ENCODE measurements at regions not wholly inside any gene's neighbourhood (a gene's known extent, or its start where the extent isn't known, plus 50 kb on each side); places are given as distances from the start of the nearest gene placed in this dataset.

DNA sequence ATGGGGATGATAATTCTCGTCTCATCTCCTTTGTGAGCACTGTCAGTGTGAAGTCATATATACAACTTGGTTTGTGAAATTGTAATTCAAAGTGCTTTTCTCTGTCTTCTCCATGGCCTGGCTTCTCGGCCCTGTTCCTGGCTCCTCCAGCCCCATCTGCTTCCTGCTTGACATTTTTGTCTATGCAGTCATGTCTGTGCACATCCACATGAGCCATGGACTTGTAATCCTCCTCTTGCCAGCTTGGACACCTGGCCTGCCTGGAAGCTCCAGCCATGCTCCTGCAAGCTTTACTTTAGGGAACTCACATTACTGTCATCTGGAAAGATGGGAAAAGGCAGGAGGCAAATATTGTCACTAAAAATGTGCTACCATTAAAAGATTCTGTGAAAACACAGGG lies 576.0 kb upstream of the DPP6 start:
- Histone ChIP-seq H3K4me3 (ENCODE audit: low read length) (no peak overlapping the region), H3K9ac (ENCODE audit: low read depth, low read length) (no peak overlapping the region), H3K9me3 (ENCODE audit: insufficient read depth, low read depth, low read length) (no peaks in the 10 kb centered on the region; the same call in 1 of the 2 replicates), H3K36me3 (ENCODE audit: insufficient read depth, low read depth, low read length) (no peaks in the 10 kb centered on the region), H3K27me3 (ENCODE audit: insufficient read depth, low read length) (no peaks in the 10 kb centered on the region), H3K4me1 (ENCODE audit: insufficient read depth, low read length) (no peaks in the 10 kb centered on the region), H3K27ac (ENCODE audit: low read length) (no peak overlapping the region)

DNA sequence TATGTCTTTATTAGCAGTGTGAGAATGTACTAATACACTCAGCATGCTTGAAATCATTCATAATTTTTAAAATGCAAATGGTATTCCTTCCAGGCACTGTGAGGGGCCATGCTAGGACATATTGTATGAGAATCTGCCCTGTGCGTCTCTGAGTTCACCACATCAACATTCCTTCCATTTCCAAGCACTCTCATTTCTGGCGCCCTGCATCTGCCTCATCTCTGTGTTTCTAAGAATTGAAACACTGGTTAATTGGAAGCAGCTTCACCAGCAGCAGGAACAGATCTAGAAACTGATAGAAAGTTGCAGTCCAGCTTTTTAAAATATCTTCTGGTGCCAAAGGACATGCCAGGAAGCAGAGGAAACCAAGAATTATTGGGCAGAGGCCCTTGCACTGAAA lies 555.9 kb upstream of the DPP6 start:
- Histone ChIP-seq H3K27ac (ENCODE audit: low read length) (no peak overlapping the region), H3K9me3 (ENCODE audit: insufficient read depth, low read depth, low read length) (peaks cover 21% of the 10 kb centered on the region), H3K4me1 (ENCODE audit: insufficient read depth, low read length) (no peaks in the 10 kb centered on the region), H3K4me3 (ENCODE audit: low read length) (no peak overlapping the region), H3K27me3 (ENCODE audit: insufficient read depth, low read length) (no peaks in the 10 kb centered on the region), H3K9ac (ENCODE audit: low read depth, low read length) (no peak overlapping the region), H3K36me3 (ENCODE audit: insufficient read depth, low read depth, low read length) (no peaks in the 10 kb centered on the region)

DNA sequence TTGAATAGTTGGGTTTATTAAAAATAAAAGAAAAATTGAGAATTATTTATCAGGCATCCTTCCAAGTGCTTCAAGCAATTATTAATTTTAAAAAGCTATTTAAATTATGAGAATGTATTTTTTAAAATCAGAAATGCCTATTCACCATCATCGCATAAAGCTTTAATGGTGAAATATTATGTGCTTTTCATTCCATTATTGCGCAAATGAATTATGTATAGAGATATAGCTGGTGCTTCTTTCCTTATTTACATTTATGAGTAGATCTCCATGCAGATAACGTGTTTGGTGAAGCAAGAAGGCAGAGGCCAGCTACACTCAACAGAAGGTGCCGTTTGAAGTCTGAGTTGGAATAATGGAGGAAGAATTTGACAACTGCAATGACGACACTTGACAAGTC lies 549.1 kb upstream of the DPP6 start:
- no peaks in the 10 kb centered on the region for H3K27me3 ChIP-seq (ENCODE audit: insufficient read depth, low read length)
- no peaks in the 10 kb centered on the region for H3K4me1 ChIP-seq (ENCODE audit: insufficient read depth, low read length)
- no peak overlapping the region for H3K27ac ChIP-seq (ENCODE audit: low read length)
- no peak overlapping the region for H3K4me3 ChIP-seq (ENCODE audit: low read length)
- H3K9ac ChIP-seq (ENCODE audit: low read depth, low read length), result no peak overlapping the region
- peaks cover 10% of the 10 kb centered on the region for H3K9me3 ChIP-seq (ENCODE audit: insufficient read depth, low read depth, low read length)
- no peaks in the 10 kb centered on the region for H3K36me3 ChIP-seq (ENCODE audit: insufficient read depth, low read depth, low read length)

GRCh38 chr7:153504288-153505075 lies 547.7 kb upstream of the DPP6 start:
- no peaks in the 10 kb centered on the region for H3K36me3 ChIP-seq (ENCODE audit: insufficient read depth, low read depth, low read length)
- H3K9me3 ChIP-seq (ENCODE audit: insufficient read depth, low read depth, low read length), result peaks cover 8% of the 10 kb centered on the region; the same call in 1 of the 2 replicates
- H3K9ac ChIP-seq (ENCODE audit: low read depth, low read length), result no peak overlapping the region
- H3K4me3 ChIP-seq (ENCODE audit: low read length), result no peak overlapping the region
- no peaks in the 10 kb centered on the region for H3K4me1 ChIP-seq (ENCODE audit: insufficient read depth, low read length)
- H3K27me3 ChIP-seq (ENCODE audit: insufficient read depth, low read length), result no peaks in the 10 kb centered on the region
- no peak overlapping the region for H3K27ac ChIP-seq (ENCODE audit: low read length)

- H3K9ac ChIP-seq (ENCODE audit: low read depth, low read length), result no peak overlapping the region
- no peaks in the 10 kb centered on the region for H3K36me3 ChIP-seq (ENCODE audit: insufficient read depth, low read depth, low read length)
- no peaks in the 10 kb centered on the region for H3K27me3 ChIP-seq (ENCODE audit: insufficient read depth, low read length)
- peaks cover 5% of the 10 kb centered on the region; the same call in 1 of the 2 replicates for H3K9me3 ChIP-seq (ENCODE audit: insufficient read depth, low read depth, low read length)
- H3K4me3 ChIP-seq (ENCODE audit: low read length), result no peak overlapping the region
- H3K27ac ChIP-seq (ENCODE audit: low read length), result no peak overlapping the region
- H3K4me1 ChIP-seq (ENCODE audit: insufficient read depth, low read length), result no peaks in the 10 kb centered on the region
Observed at GRCh38 chr7:153507885-153508284, 544.3 kb upstream of the DPP6 start.

DNA sequence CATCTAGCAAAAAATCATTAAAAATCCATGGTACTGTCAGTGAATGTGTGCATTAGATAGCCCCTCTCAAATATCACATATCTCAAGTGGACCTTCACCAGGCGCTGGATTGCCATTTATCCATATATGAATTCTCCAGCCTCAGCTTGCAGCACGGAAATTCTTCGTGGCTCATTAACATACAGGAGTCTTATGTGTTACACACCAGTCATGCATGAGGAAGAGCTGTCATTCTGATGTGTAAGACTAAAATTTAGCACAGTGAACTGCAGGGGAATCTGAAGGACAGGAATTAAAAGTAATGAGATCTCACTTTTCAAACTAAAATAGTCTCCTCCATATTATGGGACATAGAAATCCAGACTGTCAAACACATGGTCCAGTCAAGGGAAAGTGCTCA lies 542.4 kb upstream of the DPP6 start:
- no peaks in the 10 kb centered on the region for H3K4me1 ChIP-seq (ENCODE audit: insufficient read depth, low read length)
- no peaks in the 10 kb centered on the region for H3K27me3 ChIP-seq (ENCODE audit: insufficient read depth, low read length)
- H3K27ac ChIP-seq (ENCODE audit: low read length), result no peak overlapping the region
- no peak overlapping the region for H3K4me3 ChIP-seq (ENCODE audit: low read length)
- no peak overlapping the region for H3K9ac ChIP-seq (ENCODE audit: low read depth, low read length)
- peaks cover 5% of the 10 kb centered on the region; the same call in 1 of the 2 replicates for H3K9me3 ChIP-seq (ENCODE audit: insufficient read depth, low read depth, low read length)
- no peaks in the 10 kb centered on the region for H3K36me3 ChIP-seq (ENCODE audit: insufficient read depth, low read depth, low read length)

GRCh38 chr7:153510674-153511073 lies 541.5 kb upstream of the DPP6 start:
- H3K36me3 ChIP-seq (ENCODE audit: insufficient read depth, low read depth, low read length), result no peaks in the 10 kb centered on the region
- no peak overlapping the region for H3K27ac ChIP-seq (ENCODE audit: low read length)
- H3K27me3 ChIP-seq (ENCODE audit: insufficient read depth, low read length), result no peaks in the 10 kb centered on the region
- peaks cover 5% of the 10 kb centered on the region; the same call in 1 of the 2 replicates for H3K9me3 ChIP-seq (ENCODE audit: insufficient read depth, low read depth, low read length)
- no peak overlapping the region for H3K4me3 ChIP-seq (ENCODE audit: low read length)
- no peaks in the 10 kb centered on the region for H3K4me1 ChIP-seq (ENCODE audit: insufficient read depth, low read length)
- H3K9ac ChIP-seq (ENCODE audit: low read depth, low read length), result no peak overlapping the region

GRCh38 chr7:153514032-153514431 lies 538.2 kb upstream of the DPP6 start:
- Histone ChIP-seq H3K36me3 (ENCODE audit: insufficient read depth, low read depth, low read length) (no peaks in the 10 kb centered on the region), H3K27ac (ENCODE audit: low read length) (no peak overlapping the region), H3K4me1 (ENCODE audit: insufficient read depth, low read length) (no peaks in the 10 kb centered on the region), H3K9ac (ENCODE audit: low read depth, low read length) (no peak overlapping the region), H3K9me3 (ENCODE audit: insufficient read depth, low read depth, low read length) (no peaks in the 10 kb centered on the region; the same call in 1 of the 2 replicates), H3K4me3 (ENCODE audit: low read length) (no peak overlapping the region), H3K27me3 (ENCODE audit: insufficient read depth, low read length) (no peaks in the 10 kb centered on the region)

GRCh38 chr7:153515359-153515758 lies 536.8 kb upstream of the DPP6 start:
- no peaks in the 10 kb centered on the region; the same call in 1 of the 2 replicates for H3K9me3 ChIP-seq (ENCODE audit: insufficient read depth, low read depth, low read length)
- H3K27ac ChIP-seq (ENCODE audit: low read length), result no peak overlapping the region
- H3K36me3 ChIP-seq (ENCODE audit: insufficient read depth, low read depth, low read length), result no peaks in the 10 kb centered on the region
- no peak overlapping the region for H3K4me3 ChIP-seq (ENCODE audit: low read length)
- no peak overlapping the region for H3K9ac ChIP-seq (ENCODE audit: low read depth, low read length)
- H3K27me3 ChIP-seq (ENCODE audit: insufficient read depth, low read length), result no peaks in the 10 kb centered on the region
- H3K4me1 ChIP-seq (ENCODE audit: insufficient read depth, low read length), result no peaks in the 10 kb centered on the region

DNA sequence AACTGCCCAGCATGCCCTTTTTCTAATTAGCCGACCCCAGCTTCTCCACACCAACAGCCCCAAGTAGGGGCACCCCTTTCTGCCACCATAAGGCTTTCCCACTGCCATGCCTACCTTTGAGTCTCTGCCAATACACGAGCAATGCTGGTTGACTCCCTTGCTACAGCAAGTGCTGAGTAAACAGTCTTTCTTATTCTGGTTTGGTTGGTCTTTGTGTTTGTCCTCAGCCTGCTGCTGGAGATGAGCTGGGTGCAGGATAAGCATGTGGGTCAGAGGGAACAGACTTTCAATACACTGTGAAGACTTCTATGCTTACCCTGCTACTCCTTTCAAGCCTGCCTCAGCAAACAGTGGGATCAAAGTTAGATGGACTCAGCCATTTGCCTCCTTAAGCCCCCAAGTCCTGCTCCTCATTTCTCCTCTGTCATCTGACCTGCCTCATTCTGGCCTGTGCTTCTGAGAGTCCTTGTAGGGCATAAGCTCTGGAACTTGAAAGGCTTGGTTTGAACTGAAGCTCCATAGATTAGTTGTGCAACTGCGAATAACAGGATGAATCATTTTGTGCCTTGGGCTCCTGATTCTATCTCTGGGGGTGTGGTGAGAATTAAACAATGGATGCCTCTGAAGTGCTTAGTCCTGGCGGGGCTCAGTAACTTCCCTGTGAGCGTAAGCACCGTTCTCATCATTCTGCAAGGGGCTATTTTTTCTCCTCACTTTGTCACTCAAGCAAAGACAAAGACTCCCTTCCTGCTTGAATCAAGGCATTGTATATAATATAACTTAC lies 533.8 kb upstream of the DPP6 start:
- Histone ChIP-seq H3K9me3 (ENCODE audit: insufficient read depth, low read depth, low read length) (no peaks in the 10 kb centered on the region; the same call in 1 of the 2 replicates), H3K36me3 (ENCODE audit: insufficient read depth, low read depth, low read length) (no peaks in the 10 kb centered on the region), H3K9ac (ENCODE audit: low read depth, low read length) (no peak overlapping the region), H3K27ac (ENCODE audit: low read length) (no peak overlapping the region), H3K4me3 (ENCODE audit: low read length) (no peak overlapping the region), H3K27me3 (ENCODE audit: insufficient read depth, low read length) (no peaks in the 10 kb centered on the region), H3K4me1 (ENCODE audit: insufficient read depth, low read length) (no peaks in the 10 kb centered on the region)

GRCh38 chr7:153521370-153521769 lies 530.8 kb upstream of the DPP6 start:
- Histone ChIP-seq H3K9ac (ENCODE audit: low read depth, low read length) (no peak overlapping the region), H3K9me3 (ENCODE audit: insufficient read depth, low read depth, low read length) (no peaks in the 10 kb centered on the region; the same call in 1 of the 2 replicates), H3K27me3 (ENCODE audit: insufficient read depth, low read length) (no peaks in the 10 kb centered on the region)

DNA sequence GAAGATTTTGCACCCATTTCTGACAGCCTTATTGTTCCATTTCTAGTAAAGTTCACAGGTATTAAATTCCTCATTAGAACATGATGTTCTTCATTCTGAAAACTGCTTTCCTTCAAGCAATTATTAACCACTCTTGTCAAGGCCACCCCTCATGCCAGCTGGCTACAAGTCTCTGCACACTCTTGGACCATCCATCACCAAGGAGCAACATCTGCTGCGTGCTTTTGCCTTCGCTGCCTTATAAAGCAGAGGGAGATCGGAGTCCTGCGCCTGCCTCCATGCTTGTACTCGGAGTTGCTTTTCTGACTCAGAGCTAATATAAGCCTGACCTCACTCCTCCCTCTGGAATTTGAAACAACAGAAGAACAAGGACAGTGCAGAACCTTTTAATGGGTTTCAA lies 529.9 kb upstream of the DPP6 start:
- no peaks in the 10 kb centered on the region for H3K27me3 ChIP-seq (ENCODE audit: insufficient read depth, low read length)
- no peaks in the 10 kb centered on the region for H3K36me3 ChIP-seq (ENCODE audit: insufficient read depth, low read depth, low read length)
- H3K9me3 ChIP-seq (ENCODE audit: insufficient read depth, low read depth, low read length), result no peaks in the 10 kb centered on the region; the same call in 1 of the 2 replicates
- no peak overlapping the region for H3K4me3 ChIP-seq (ENCODE audit: low read length)
- H3K4me1 ChIP-seq (ENCODE audit: insufficient read depth, low read length), result no peaks in the 10 kb centered on the region
- H3K9ac ChIP-seq (ENCODE audit: low read depth, low read length), result no peak overlapping the region
- no peak overlapping the region for H3K27ac ChIP-seq (ENCODE audit: low read length)

More at GRCh38 chr7:153521370-153521769, 530.8 kb upstream of the DPP6 start:
- H3K4me3 ChIP-seq (ENCODE audit: low read length), result no peak overlapping the region
- H3K27ac ChIP-seq (ENCODE audit: low read length), result no peak overlapping the region
- H3K36me3 ChIP-seq (ENCODE audit: insufficient read depth, low read depth, low read length), result no peaks in the 10 kb centered on the region
- H3K4me1 ChIP-seq (ENCODE audit: insufficient read depth, low read length), result no peaks in the 10 kb centered on the region

Data from iPS-20b (cell line).